Activated CD8-positive, alpha-beta memory T cell treated with anti-CD3 and anti-CD28 coated beads, Interleukin-2, amount 50 U/mL, for 1 hour (primary cell): ENCODE measurements at regions not wholly inside any gene's neighbourhood (a gene's known extent, or its start where the extent isn't known, plus 50 kb on each side); places are given as distances from the start of the nearest gene placed in this dataset.

Experiments
- DNase-seq: peaks from one replicate; pipeline ENCODE4 v3.0.0-alpha.2; 2020; ENCODE audit errors: extremely low read depth

DNA sequence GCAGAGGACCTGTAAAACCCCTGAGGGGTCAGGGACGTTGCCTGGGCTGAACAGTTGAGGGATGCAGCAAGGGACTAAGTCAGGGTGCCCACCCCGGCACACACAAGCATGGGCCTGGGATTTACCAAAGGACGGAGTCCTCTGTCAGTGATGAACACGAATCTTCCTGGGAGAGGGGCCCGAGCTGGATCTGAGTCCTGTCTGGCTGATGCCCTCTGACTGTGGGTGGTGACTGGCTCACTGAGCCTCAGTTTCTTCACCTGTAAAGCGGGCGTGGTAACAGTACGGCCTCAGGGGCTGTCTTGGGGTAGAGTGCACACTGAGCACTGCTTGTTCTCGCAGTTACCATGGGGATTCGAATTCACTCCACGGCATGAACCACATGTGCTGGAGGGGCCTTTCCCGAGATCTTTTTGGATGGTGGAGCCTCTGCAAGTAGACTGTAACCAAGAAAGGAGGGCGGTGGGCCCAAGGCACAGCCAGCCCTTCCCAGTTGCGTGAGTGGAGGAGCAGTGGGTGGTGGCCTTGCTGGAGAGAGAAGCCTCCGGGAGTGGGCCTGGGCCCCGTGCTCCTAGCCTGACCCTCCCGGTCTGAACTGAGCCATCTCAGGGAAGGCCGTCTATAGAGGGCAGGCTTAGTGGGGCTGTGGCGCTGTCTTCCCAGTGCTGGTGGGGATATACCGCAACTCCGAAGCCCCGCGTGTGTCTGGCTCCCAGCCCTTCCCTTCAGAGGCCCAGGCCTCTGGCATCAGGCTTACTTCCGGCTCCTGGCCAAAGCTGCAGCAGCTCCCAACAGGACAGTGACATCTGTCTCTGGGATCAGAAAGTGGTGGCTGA, 130.8 kb upstream of the HS6ST1 start:
- DNase-seq, result no peak

DNA sequence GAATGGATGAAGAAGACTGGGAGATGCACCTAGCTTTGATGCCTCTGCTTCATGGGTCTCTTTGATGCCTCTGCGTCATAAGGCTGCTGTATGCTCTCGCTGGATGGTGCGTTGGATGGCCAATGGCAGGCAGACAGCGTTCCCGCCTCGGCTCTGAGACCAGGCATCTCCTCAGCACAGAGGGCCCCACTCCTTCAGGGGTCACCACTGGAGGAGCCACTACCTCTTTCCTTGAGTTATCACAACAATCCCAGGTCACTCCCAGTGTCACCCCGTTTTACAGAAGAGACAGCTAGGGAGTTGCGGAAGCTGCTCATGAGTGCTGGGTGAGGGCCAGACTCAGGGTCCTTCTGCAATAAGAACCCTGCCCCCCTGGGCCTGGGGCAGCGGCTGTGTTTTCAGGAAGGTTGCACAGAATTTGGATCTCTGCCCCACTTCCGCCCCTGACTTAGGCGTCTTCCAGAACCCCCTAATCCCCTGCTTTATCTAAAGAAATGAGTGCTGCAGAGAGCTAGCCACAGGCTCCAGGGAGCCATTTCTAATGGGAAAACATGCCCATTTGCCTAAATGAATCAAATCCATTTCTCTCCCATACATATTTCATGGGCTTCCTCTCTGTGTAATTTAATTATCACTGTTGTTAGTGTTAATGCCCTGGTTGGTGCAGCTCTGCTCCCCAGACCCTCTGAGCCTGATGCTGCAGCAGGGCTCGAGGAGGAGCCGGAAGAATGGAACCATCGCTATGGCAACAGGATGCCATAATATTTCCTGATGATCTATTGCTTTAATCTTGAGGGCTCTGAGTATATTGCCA, 131.8 kb upstream of the HS6ST1 start:
- DNase-seq, result no peak

DNA sequence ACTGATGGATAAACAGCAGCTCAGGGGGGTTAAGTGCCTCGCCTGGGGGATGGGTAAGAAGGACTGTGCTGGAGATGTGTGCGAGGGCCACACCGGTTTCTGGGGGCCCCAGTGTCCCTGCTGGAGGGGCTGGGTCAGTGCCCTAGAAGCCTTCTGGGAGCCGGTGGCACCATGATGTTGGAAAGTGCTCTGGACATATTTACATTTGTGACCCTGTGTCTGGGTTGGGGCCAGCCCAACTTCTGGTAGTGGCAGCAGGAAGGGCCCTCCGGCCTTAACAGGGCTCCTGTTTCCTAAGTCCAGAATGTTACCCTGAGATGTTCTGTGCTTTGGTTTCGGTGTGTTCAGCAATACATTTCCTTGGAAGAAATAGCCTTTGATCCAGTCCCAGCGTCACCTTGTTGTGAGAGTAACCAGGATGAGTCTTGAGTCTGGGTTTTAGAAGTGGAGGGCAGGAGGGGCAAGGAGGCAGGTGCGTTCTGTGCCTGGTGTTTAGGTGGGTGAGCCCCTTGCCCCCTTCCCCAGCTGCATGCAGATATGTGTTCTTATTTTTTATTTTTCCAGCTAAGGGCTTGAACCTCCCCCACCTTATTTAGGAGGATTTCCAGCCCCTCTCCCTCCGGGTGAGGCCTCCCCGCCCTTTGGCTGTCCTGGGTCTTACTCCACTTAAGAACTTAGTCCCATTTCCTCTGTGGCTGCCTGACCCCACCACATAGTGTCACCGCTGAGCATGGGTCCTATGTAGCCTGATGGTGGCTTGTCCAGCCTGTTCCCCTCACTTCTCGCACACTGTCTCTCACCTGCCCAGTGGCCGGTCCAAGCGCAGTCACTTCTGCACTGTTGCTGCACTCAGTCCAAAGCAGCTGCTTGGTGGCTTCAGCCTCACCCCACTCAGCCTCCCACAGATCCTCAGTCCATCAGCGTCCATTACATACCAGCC, 132.7 kb upstream of the HS6ST1 start:
- no peak for DNase-seq

DNA sequence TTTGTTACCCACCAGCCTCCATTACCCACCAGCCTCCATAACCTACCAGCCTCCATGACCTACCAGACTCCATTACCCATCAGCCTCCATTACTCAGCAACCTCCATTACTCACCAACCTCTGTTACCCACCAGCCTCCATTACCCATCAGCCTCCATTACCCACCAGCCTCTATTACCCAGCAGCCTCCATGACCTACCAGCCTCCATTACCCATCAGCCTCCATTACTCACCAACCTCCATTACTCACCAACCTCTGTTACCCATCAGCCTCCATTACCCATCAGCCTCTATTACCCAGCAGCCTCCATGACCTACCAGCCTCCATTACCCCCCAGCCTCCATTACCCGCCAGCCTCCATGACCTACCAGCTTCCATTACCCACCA, 133.3 kb upstream of the HS6ST1 start:
- no peak for DNase-seq

DNA sequence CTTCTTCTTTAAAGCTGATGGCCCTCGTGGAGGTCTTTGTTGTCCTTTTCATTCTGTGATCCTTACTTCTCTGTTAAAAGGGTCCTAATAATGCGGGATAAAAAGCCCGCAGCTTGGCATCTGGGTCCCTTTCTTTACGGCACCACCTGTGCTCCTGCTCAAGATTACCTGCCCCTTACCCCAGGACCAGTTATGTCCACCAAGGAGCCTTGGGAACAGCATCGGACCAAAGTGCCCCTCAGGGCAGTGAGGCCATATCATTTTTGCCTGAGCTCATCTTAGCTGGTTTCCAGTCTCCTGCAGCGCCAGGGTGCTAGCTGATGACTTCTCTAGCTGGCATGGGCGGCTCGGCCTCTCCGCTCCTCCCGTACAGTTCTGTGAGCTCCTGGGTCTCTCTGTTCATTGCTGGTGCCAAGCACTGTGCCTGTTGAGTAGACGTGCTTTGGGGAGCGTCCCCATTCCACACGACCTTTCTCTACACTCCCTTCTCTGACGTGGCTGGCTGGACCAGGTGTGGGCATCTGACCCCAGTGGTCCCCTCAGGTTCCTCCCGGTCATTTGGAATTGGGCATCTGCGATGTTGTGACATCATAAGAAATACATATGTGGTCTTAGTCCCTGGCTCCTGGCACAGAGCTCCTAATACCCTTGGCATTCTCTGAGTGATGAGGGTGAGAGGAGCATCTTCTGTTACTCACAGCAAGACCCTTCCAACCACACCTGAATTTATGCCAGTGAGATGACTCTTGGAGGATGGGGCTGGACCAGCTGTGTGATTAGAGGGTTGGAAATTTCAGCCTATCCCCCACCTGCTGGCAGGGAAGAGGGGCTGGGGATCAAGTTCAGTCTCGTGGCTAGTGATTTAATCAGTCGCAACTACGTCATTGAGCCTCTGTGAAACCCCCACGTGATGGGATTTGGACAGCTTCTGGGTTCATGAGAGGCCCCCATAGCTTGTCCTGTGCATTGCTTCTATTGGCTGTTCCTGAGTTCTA, 134.2 kb upstream of the HS6ST1 start:
- DNase-seq, result no peak

DNA sequence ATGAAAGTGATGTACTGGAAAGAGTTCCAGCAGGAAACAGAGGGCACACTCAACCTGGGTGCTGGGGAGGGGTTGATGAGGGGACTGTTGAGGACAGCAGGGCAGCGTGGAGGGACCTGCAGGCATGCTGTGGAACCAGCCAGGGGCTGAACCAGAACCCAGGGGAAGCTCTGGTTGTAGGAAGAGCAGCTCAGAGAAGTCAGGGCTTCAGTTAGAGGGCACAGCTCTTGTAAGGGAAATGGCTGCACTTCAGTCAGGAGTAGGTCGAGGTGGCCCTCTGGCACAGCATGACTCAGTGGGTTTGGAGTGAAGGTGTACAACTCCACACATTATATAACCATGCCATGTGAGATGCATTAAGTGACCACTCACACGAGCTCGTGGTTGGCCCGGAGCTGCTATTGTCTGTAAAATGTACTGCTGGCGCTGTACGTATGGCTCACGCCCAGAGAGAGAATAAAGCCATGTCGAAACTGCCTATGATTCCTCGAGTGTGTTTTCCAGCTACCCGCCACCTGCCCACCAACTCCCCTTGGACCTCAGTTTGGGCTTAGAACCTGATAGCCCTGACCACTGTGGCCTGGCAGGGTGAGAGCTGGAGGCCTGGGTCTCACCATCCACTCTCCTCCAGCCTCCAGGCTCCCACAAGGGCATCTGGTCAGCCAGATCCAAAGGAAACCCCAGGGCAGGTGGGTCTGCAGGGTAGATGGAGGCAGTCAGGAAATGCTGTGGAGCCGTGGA, 136.5 kb upstream of the HS6ST1 start:
- DNase-seq, result no peak

DNA sequence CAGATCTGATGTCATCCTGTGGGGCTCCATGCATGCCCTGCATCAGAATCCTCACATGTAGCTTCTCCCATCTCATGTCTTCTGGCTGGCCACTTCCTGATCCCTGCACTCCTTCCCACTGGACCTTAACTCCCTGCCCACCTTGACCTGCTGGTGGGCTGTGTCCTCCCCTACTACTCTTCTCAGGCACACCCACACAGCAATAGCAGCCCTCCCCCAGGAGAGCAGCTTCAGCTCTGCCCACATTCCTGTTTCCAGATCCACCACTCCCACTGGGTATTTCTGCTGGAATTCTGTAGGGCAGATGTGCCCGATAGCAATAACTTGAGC, 137.0 kb upstream of the HS6ST1 start:
- no peak for DNase-seq

DNA sequence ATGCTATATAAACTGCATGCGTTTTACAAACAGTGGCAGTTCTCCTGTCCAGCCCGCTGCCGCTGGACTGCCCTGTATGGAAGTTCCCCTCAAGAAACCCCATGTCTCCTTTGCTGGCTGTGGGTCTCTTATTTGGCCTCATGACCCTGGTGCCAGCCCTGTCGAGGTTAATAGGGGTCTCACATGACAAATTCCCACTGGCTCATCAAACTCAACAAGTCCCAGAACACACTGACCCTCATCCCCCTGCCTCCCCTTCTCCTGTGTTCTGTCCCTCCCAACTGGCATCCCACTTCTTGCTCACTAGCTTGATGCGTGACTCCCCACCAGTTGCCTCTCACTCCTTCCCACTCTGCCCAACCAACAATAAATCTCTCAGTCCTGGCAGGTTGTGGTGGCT, 137.6 kb upstream of the HS6ST1 start:
- no peak for DNase-seq

DNA sequence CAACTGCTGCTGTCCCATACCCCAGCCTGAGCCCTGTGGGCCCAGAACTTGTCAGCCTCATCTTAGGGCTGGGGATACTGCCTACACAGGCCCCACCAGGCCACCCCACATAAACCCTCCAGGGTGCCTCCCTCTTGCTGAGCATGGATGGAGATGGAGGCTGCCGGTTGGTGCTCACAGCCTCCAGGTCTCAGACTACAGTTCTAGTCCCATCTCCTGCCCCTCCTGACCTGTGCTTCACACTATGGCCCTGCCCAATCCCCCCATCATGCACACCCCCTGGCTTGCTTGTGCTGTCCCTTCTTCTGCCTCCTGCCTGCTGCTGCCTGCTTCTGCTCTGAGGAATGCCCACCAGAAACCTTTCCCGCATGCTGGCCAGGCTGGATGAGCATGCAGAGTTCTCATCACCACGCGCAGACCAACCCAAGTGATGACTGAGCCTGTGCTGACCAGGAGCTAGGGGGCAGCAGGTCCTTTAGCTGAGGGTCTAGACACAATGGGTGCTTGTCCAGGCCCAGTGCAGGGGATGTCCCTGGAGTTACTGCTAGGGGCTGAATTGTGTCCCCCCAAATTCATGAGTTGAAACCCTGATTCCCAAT, 138.4 kb upstream of the HS6ST1 start:
- no peak for DNase-seq

DNA sequence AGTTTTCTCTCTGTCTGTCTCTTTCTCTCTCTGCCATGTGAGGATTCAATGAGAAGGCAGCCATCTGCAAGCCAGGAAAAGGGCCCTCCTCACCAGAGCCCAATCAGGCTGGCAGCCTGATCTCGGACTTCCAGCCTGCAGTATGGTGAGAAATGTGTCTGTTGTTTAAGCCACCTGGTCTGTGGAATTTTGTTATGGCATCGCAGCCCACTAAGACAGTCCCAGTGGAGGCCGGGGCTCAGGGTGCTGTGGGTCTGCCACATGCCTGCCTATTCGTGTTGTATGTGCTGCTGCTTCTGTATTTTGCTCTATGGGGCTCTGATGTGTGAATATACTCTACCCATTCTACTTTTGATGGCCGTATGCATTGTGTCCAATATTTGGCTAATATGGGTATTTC, 139.0 kb upstream of the HS6ST1 start:
- no peak for DNase-seq

DNA sequence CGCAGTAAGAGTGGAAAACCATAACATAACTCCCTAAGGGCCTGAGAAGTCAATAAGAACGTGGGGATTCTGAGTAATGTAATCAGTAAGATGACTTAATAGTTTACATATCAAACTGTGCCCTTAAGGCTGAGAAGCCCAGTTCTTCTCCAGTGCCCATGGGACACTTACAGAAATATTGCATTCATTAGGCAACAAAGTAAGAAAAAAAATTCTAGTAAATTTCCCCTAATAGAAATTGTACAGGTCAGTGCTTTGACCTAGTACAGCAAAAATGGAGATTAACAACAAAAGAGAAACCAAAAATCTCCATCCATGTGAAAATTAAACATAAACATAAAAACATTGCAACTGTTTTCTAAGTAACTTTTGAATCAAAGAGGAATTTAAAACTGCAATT, 139.8 kb upstream of the HS6ST1 start:
- no peak for DNase-seq

DNA sequence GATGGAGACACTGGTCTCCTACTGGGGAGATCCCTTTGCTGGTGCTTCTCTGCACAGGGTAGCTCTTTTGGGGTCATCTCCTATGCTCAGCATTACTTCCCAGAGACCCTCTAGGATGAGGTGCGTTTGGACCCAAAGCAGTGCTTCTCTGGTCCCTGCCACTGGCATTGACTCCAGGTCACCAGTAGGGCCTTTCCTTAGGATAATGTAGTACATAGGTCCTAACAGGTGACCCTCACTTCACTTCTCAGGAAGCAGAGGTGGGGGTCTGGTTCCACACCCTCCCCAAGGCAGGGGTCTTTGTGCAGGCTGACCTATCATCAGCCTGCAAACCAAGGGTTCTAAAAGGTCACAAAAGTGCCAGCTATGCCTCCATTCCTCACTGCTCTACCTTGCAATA, 145.8 kb upstream of the HS6ST1 start:
- DNase-seq, result no peak

DNA sequence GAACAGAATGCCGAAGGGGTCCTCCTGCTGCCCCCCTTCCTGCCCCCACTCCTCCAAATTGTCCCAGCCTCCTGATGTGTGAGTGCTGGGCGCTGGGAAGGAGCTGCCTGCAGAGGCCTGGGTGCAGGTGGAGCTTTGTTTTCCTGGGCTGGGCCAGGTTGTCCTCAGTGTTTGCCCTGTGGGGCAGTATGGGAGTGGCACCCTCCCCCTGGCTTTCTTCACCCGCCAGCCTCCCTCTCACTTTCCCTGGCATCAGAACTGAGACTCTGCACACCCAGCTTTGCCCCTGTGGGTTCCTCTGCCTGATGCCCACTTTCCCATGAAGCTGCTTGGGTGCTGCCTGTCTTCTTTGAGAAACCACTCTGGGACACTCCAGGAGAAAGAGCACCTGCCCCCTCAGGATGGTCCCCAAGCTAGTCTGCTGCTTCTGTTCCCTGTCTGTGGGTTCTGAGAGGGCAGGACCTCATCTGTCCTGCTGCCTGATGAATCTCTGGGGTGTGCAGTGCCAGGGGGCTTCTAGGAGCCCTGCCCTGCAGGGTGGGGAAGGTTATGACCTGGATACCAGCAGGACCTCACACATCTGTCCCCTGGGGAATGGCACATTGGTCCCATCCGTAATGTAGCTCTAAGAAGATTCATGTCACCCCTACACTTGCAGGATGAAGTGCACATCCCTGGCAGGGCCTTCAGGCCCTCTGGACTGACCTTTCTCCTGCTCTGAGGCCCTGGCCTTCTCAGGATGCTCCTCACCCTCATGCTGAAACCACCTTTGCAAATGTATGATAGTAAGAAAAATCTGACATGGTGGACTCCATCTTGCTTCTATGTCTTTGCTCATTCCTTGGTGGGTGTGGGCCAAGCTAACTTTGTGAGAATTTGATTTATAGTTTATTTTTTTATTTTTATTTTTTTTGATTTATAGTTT, 146.8 kb upstream of the HS6ST1 start:
- DNase-seq, result no peak

DNA sequence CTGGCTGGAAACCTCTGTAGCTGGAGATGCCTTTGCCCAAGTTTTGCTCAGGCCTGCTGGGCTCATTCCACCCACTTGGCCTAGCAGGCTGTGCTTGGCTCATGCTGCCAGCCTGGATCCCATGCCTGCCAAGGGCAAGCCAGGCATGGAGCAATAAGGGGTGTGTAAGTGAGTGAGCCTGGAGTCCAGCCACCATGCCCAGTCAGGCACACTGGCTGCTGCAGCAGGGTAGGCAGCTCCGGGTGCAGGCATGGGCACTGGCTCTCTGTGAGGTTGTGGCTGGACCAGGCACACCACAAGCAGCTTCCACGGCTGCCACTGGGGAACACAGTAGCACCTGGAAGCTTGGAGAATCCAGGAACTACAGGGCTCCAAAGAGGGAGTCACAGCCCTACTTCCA, 147.7 kb upstream of the HS6ST1 start:
- no peak for DNase-seq

DNA sequence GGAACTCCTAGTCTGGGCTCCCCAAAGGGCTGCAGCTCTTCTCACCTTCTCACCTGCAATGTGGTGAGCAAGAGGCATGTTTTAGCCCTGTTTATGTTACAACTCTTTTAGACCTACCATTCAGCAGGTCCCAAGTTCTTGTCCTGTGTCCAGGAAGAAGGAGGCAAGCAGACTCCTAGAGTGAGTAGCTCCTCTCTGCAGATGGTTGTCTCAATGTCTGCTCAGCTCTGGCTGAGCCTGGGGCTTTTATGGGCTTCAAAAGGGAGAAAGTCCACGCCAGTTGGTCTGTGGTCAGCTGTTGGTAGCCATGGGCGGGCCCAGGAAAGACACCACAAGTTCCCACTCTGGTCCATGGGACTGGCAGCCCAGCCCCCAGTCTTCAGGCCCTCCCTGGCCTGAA, 148.1 kb upstream of the HS6ST1 start:
- no peak for DNase-seq

DNA sequence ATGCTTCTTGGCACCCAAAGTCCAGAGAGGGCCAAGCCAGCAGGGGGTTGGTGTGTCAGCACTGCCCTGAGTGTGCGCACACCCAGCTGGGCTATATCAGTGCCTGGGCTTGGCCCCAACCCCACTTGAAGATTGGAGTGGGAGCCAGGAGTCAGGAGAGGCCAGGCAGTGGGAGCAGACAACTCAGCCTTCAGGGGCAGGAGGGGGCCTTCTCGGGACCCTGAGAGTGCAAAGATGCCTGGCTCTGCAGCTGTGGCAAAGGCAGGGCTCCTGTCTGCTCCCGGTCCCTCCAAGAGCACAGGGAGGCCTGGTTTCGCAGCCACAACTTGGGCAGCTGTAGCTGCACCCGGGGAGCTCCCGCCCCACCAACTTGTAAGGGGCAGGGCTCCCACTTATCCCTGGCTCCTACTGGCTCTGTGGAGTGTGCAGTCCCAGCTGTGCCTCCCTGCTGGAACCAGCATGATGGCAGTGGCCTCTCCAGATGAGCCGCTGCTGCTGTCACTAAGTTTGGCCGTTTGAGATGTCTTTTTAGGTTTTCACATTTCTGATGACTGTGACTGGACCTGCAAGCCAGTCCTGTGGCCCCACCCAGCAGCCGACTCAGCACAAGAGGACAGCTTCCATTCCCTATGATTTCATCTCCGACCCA, 148.8 kb upstream of the HS6ST1 start:
- DNase-seq, result no peak

DNA sequence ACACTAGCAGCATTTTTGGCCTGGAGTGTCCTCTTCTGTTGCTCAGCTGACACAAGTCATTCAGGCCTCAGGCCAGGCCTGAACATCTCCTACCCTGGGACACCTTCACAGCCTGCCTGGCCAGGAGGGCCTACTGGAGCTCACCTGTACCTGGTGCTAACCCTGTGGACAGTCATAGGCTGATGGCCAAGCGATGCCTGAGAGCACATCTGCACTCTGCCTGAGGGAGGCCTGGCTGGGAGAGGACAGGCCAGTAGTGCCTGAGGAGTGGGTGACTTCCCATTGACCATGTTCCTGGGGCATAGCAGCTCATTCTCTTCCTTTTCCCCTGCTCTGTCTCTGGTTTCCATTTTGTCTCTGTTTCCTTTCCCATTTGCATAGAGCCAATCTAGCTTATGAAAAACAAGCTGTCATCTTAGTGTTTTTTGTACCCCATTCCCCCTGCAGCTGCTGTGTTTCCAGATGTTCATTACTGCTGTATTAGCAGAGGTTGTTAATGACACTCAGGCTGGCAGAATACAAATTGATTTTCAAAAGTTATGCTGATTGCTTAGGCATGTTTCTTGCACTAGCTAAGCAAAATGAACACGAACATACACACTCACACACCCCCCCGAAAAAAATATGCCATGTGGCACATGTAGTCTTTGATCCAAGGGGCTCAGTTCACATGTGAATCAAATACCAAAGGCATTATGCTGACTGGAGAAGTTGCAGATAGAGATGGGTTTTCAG, 149.7 kb upstream of the HS6ST1 start:
- DNase-seq, result no peak

DNA sequence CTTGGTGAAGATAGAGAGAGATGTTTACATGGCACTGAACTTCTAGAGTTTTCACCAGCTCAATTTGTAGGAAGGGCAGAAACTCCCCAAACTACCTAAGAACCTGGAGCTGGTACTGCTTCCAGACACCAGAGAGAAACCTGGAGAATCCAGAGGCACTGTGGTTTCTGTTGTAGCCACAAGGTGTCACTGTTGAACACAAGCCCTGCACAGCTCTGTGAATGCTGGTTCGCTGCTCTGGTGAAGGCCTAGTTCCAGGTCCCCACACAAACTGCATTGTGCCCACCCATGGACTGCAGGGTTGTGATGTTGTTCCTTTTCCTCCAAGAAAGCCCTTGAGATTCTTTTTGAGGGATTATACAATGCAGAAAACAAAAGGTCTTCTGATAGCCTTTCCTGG, 150.5 kb upstream of the HS6ST1 start:
- no peak for DNase-seq
